H9 (cell line): ENCODE measurements at regions not wholly inside any gene's neighbourhood (a gene's known extent, or its start where the extent isn't known, plus 50 kb on each side); places are given as distances from the start of the nearest gene placed in this dataset.

Source experiments
- DNase-seq: peaks from one replicate; pipeline ENCODE4 v3.0.0-alpha.2; 2017
- H2AFZ ChIP-seq: one replicate; pipeline ENCODE4 v1.6.1; 2013; ENCODE audit warnings: mild to moderate bottlenecking, low read length, control low read depth, moderate library complexity
- H2AK5ac ChIP-seq: 2 replicates; pipeline ENCODE4 v1.6.1; 2013; ENCODE audit warnings: low read length, control low read depth, mixed read lengths; ENCODE audit not compliant: insufficient read length
- H2BK120ac ChIP-seq: one replicate; pipeline ENCODE4 v1.6.1; 2013; ENCODE audit warnings: low read depth, mild to moderate bottlenecking, low read length, control low read depth, inconsistent platforms; ENCODE audit not compliant: poor library complexity, severe bottlenecking
- H2BK12ac ChIP-seq: 2 replicates; pipeline ENCODE4 v1.6.1; 2013; ENCODE audit warnings: low read length, control low read depth, mixed read lengths, low read depth; ENCODE audit not compliant: insufficient read length
- H2BK15ac ChIP-seq: 2 replicates; pipeline ENCODE4 v1.6.1; 2013; ENCODE audit warnings: low read depth, low read length, control low read depth
- H2BK20ac ChIP-seq: one replicate; pipeline ENCODE4 v1.6.1; 2013; ENCODE audit warnings: low read depth, mild to moderate bottlenecking, low read length, control low read depth, inconsistent platforms; ENCODE audit not compliant: poor library complexity, severe bottlenecking
- H2BK5ac ChIP-seq: 2 replicates; pipeline ENCODE4 v1.6.1; 2013; ENCODE audit warnings: low read length, control low read depth, mixed read lengths; ENCODE audit not compliant: insufficient read length
- H3K14ac ChIP-seq: 2 replicates; pipeline ENCODE4 v1.6.1; 2013; ENCODE audit warnings: low read length, control low read depth; ENCODE audit not compliant: insufficient read depth
- H3K18ac ChIP-seq: 2 replicates; pipeline ENCODE4 v1.6.1; 2013; ENCODE audit warnings: low read depth, mild to moderate bottlenecking, mixed read lengths, low read length, control low read depth; ENCODE audit not compliant: insufficient read length
- H3K23ac ChIP-seq: 2 replicates; pipeline ENCODE4 v1.6.1; 2013; ENCODE audit warnings: low read length, control low read depth, mixed read lengths, low read depth; ENCODE audit not compliant: insufficient read length
- H3K23me2 ChIP-seq: 2 replicates; pipeline ENCODE4 v1.6.1; 2013; ENCODE audit warnings: low read depth, mild to moderate bottlenecking, mixed read lengths, low read length, control low read depth; ENCODE audit not compliant: insufficient read length, poor library complexity, severe bottlenecking
- H3K27ac ChIP-seq: 2 replicates; pipeline ENCODE4 v1.5.1; 2013; ENCODE audit warnings: low read length, control low read depth, mixed read lengths, low read depth; ENCODE audit not compliant: insufficient read length
- H3K27me3 ChIP-seq: 2 replicates; pipeline ENCODE4 v1.6.1; 2013; ENCODE audit warnings: low read length, control low read depth, inconsistent platforms; ENCODE audit not compliant: insufficient read depth
- H3K4ac ChIP-seq: 2 replicates; pipeline ENCODE4 v1.6.1; 2013; ENCODE audit warnings: low read depth, mild to moderate bottlenecking, control low read depth, inconsistent platforms, low read length, moderate library complexity
- H3K4me1 ChIP-seq: 2 replicates; pipeline ENCODE4 v1.6.1; 2013; ENCODE audit warnings: low read length, control low read depth, inconsistent platforms; ENCODE audit not compliant: insufficient read depth
- H3K4me2 ChIP-seq: 2 replicates; pipeline ENCODE4 v1.6.1; 2013; ENCODE audit warnings: low read length, control low read depth, mixed read lengths; ENCODE audit not compliant: insufficient read length, insufficient read depth
- H3K56ac ChIP-seq: 2 replicates; pipeline ENCODE4 v1.6.1; 2013; ENCODE audit warnings: low read depth, mild to moderate bottlenecking, mixed read lengths, low read length, control low read depth; ENCODE audit not compliant: insufficient read length
- H3K79me1 ChIP-seq: 2 replicates; pipeline ENCODE4 v1.6.1; 2013; ENCODE audit warnings: low read depth, mild to moderate bottlenecking, moderate library complexity, low read length, control low read depth, inconsistent platforms; ENCODE audit not compliant: insufficient read depth, poor library complexity, severe bottlenecking
- H3K79me2 ChIP-seq: 2 replicates; pipeline ENCODE4 v1.6.1; 2013; ENCODE audit warnings: low read length, control low read depth, inconsistent platforms; ENCODE audit not compliant: insufficient read depth
- H3K9ac ChIP-seq: 2 replicates; pipeline ENCODE4 v1.6.1; 2013; ENCODE audit warnings: low read length, control low read depth, mixed read lengths; ENCODE audit not compliant: insufficient read length; ENCODE audit errors: extremely low read depth
- H3K9me3 ChIP-seq: one replicate; pipeline ENCODE4 v1.6.1; 2013; ENCODE audit warnings: low read depth, low read length, inconsistent platforms; ENCODE audit not compliant: control insufficient read depth
- H3T11ph ChIP-seq: one replicate; pipeline ENCODE4 v1.6.1; 2013; ENCODE audit warnings: mild to moderate bottlenecking, low read length, control low read depth, inconsistent platforms
- H4K20me1 ChIP-seq: one replicate; pipeline ENCODE4 v1.6.1; 2013; ENCODE audit not compliant: control insufficient read depth, insufficient read length, insufficient read depth
- H4K5ac ChIP-seq: 2 replicates; pipeline ENCODE4 v1.6.1; 2013; ENCODE audit warnings: low read depth, mild to moderate bottlenecking, mixed read lengths, low read length, control low read depth; ENCODE audit not compliant: insufficient read length
- H4K8ac ChIP-seq: replicated peaks from 2 replicates; pipeline ENCODE4 v1.6.1; 2013; ENCODE audit warnings: low read length, control low read depth, mixed read lengths, low read depth; ENCODE audit not compliant: insufficient read length
- H4K91ac ChIP-seq: 2 replicates; pipeline ENCODE4 v1.6.1; 2013; ENCODE audit warnings: low read depth, mild to moderate bottlenecking, moderate library complexity, mixed read lengths, low read length, control low read depth; ENCODE audit not compliant: insufficient read length
- H3K27ac Mint-ChIP-seq, 3 experiments: 2 replicates in 2 of 3; 3 replicates in 1 of 3; pipeline ENCODE4 v1.8.0; 2020 to 2021; ENCODE audit warnings: mixed read lengths in 3 of 3, mild to moderate bottlenecking in 1 of 3, moderate library complexity in 1 of 3
- H3K27me3 Mint-ChIP-seq: 2 replicates; pipeline ENCODE4 v1.8.0; 2021; ENCODE audit warnings: low read depth, mild to moderate bottlenecking, moderate library complexity, mixed read lengths
- H3K36me3 Mint-ChIP-seq, 3 experiments: 2 replicates in 2 of 3; 3 replicates in 1 of 3; pipeline ENCODE4 v1.8.0; 2020 to 2021; ENCODE audit warnings: low read depth in 3 of 3, mixed read lengths in 3 of 3; ENCODE audit not compliant: insufficient read depth in 1 of 3
- H3K4me1 Mint-ChIP-seq, 2 experiments: 2 replicates each; pipeline ENCODE4 v1.8.0; 2020; ENCODE audit warnings: mixed read lengths in 2 of 2
- H3K4me3 Mint-ChIP-seq, 2 experiments: 2 replicates in 1 of 2; 3 replicates in 1 of 2; pipeline ENCODE4 v1.8.0; 2020 to 2021; ENCODE audit warnings: mild to moderate bottlenecking in 2 of 2, mixed read lengths in 2 of 2, moderate library complexity in 1 of 2
- H3K9me3 Mint-ChIP-seq, 2 experiments: 2 replicates in 1 of 2; 3 replicates in 1 of 2; pipeline ENCODE4 v1.8.0; 2020; ENCODE audit warnings: mild to moderate bottlenecking in 2 of 2, mixed read lengths in 2 of 2, moderate library complexity in 1 of 2
- CTCF ChIP-seq: fragments of 200-600 bp; sonication (generic); conservative IDR thresholded peaks from 3 replicates; pipeline ENCODE4 v1.8.0; 2021; ENCODE audit warnings: antibody characterized with exemption, mild to moderate bottlenecking

- no peaks in the 10 kb centered on the region for H3K79me1 ChIP-seq
- no peak for TF ChIP-seq CTCF
- H3K4me1 ChIP-seq, result no peaks in the 10 kb centered on the region
Measured at GRCh38 chr3:159649951-159650350, 338.7 kb upstream of the IL12A start.

More at GRCh38 chr3:159649951-159650350, 338.7 kb upstream of the IL12A start:
- H3K23me2 ChIP-seq, result no peaks in the 10 kb centered on the region
- Mint-ChIP-seq H3K27ac (no peak overlapping the region), H3K4me3 (no peak overlapping the region), H3K4me1 (no peaks in the 10 kb centered on the region), H3K9me3 (no peaks in the 10 kb centered on the region), H3K27me3 (no peaks in the 10 kb centered on the region), H3K36me3 (no peaks in the 10 kb centered on the region)
- H3K79me2 ChIP-seq, result 0 out of 2 replicates have a peak, but pooled peaks cover 2% of the 10 kb centered on the region
- H2BK20ac ChIP-seq, result no peak overlapping the region
- no peak overlapping the region for H4K5ac ChIP-seq
- H3K56ac ChIP-seq, result no peak overlapping the region
- no peak overlapping the region for H2AK5ac ChIP-seq
- H3K23ac ChIP-seq, result no peak overlapping the region
- no peak overlapping the region for H2BK15ac ChIP-seq
- no peak overlapping the region for H2AFZ ChIP-seq
- H2BK12ac ChIP-seq, result no peak overlapping the region
- no peak overlapping the region for H3K9ac ChIP-seq
- DNase-seq, result no peak
- H3K4ac ChIP-seq, result no peak overlapping the region
- H3K4me2 ChIP-seq, result no peak overlapping the region
- H3K9me3 ChIP-seq, result no peaks in the 10 kb centered on the region
- no peak overlapping the region for H2BK120ac ChIP-seq
- no peaks in the 10 kb centered on the region for H4K20me1 ChIP-seq
- no peak overlapping the region for H3K27ac ChIP-seq
- H3K14ac ChIP-seq, result no peak overlapping the region
- no peak overlapping the region for H2BK5ac ChIP-seq
- no peak overlapping the region for H4K91ac ChIP-seq
- H3K27me3 ChIP-seq, result no peaks in the 10 kb centered on the region; the same call in 1 of the 2 replicates
- H3T11ph ChIP-seq, result no peak overlapping the region
- no peak overlapping the region for H4K8ac ChIP-seq
- H3K18ac ChIP-seq, result no peak overlapping the region
